AG09309 (cell line): ENCODE measurements at regions not wholly inside any gene's neighbourhood (a gene's known extent, or its start where the extent isn't known, plus 50 kb on each side); places are given as distances from the start of the nearest gene placed in this dataset.

ENCODE experiments used
- DNase-seq: peaks from one replicate; pipeline ENCODE4 v3.0.0-alpha.2; 2010; ENCODE audit warnings: low read depth
- H3K4me3 ChIP-seq: 2 replicates; pipeline ENCODE4 v1.5.1; 2011; ENCODE audit warnings: mild to moderate bottlenecking, low read depth, low read length, moderate library complexity; ENCODE audit not compliant: control insufficient read depth
- CTCF ChIP-seq: IDR thresholded peaks from 2 replicates; pipeline ENCODE4 v1.5.1; 2011; ENCODE audit warnings: mild to moderate bottlenecking, low read depth, low read length, inconsistent platforms; ENCODE audit not compliant: insufficient read depth, control insufficient read depth; ENCODE audit errors: missing control alignments

- no peak overlapping the region for H3K4me3 ChIP-seq
- TF ChIP-seq CTCF, result no peak
- no peak for DNase-seq
Observed at GRCh38 chr18:46289931-46290330, 185.7 kb downstream of the HAUS1 start.

DNA sequence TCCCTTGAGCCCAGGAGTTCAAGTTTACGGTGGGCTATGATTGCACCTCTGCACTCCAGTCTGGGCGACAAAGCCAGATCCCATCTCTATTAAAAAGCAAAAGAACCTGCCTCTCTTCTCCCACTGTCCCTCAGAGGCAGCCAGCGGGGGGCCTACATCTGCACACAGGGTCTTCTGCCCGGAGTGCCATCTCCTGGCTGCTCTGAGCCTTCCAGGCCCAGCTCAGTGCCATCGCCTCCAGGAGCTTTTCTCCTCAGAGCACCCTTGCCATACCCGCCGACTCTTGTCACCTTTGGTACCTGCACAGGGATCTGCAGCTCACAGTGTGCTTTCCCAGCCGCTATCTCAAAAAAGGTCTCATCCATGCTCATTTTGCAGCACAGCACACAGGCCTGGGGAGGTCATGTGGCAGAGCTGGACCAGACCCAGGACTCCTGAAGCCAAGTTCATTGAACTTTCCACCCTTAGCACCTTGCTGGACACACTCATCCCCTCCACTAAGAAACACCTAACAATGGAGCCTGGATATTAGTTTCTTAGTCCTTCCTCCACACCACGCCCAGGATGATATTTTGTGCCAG is 186.3 kb downstream of the HAUS1 start:
- H3K4me3 ChIP-seq, result no peak overlapping the region
- DNase-seq, result no peak
- TF ChIP-seq CTCF, result no peak

- DNase-seq, result no peak
- TF ChIP-seq CTCF, result no peak
- no peak overlapping the region for H3K4me3 ChIP-seq
Observed at GRCh38 chr18:46291149-46291548, 187.0 kb downstream of the HAUS1 start.

DNA sequence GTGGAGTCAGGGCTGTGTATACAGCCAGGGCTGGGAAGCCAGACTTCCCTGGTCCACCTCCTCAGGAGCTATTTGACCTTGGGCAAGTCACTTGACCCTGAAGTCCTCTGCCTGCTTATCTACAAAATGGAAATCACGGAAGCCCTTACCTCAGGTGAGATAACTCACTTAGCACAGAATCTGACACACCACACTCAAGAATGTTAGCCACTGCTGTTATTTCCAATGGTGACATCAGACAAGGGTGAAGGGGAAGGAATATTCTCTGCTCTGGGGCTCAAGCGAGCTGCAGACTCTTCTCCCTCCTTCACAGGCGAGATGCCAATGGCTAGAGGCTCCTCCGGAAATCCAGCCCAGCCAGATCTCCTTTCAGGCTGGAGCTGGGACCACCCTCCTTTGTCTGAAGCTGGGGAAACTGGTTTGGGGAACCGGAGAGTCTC is 189.6 kb downstream of the HAUS1 start:
- no peak for DNase-seq
- no peak for TF ChIP-seq CTCF
- H3K4me3 ChIP-seq, result no peak overlapping the region

DNA sequence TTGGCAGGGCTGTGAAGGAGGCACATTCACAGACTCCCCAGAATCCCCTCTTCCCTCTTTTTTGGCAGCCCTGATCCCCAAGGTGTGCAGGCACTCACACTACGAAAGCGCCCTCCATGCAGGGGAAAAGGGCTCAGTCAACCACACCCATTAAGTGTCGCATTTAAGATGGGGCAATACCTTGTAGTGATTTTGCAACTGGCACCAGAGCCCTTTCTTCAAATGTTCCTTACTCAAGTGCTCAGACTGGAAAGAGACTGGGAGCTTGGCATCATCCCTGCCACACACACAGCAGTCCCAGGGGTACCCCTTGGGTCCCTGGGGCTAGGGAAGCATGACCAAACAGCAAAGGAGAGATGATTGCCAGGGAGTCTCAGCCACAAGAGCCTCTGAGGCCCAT is 190.1 kb downstream of the HAUS1 start:
- no peak overlapping the region for H3K4me3 ChIP-seq
- no peak for TF ChIP-seq CTCF
- DNase-seq, result no peak

DNA sequence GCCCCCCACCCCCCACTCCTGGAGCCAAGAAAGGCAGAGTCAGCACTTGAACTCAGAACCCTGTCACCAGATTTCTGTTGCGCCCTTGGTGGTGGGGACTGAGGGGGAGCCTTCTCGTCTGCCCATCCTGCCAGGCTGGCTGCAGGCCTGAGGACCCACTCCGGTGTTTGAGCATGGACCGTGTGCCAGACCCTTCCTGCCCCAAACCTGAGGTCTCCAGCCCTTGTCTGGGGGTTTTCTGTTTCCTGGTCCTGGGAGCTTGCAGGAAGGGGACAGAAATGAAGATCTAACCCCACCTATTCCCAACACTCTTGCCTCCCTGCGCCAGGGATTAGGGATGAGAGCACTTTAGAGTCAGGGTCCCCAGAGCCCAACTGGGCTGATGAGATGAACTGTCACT is 190.6 kb downstream of the HAUS1 start:
- DNase-seq, result no peak
- H3K4me3 ChIP-seq, result no peak overlapping the region
- TF ChIP-seq CTCF, result no peak

- H3K4me3 ChIP-seq, result no peak overlapping the region
- DNase-seq, result no peak
- TF ChIP-seq CTCF, result no peak
Observed at GRCh38 chr18:46295416-46295815, 191.2 kb downstream of the HAUS1 start.
